ENCODE measurements at regions not wholly inside any gene's neighbourhood (a gene's known extent, or its start where the extent isn't known, plus 50 kb on each side); places are given as distances from the start of the nearest gene placed in this dataset.

GRCh38 chr5:121744577-121744976 lies 107.1 kb upstream of the FTMT start:
- H3K4me2 ChIP-seq (ENCODE audit: insufficient read depth, low read length): no peak overlapping the region
- intact Hi-C loops (cut with micrococcal nuclease): no loop called here
- H3K4me1 ChIP-seq (replicated peaks in 1 of 2; ENCODE audit: control insufficient read depth in 2 of 2, insufficient read depth in 2 of 2, low read length in 2 of 2): peaks cover 0 to 3% of the 10 kb centered on the region in 2 experiments; a peak in 1 of 5 replicates
- 0 out of 2 replicates have a peak overlapping the region, but pooled peaks have one; percentile 9 for H2AFZ ChIP-seq (ENCODE audit: low read depth, low read length)
- in situ Hi-C loops (cut with MboI): no loop called here
- FAIRE-seq (no peak), ATAC-seq (peak; percentile 80), DNase-seq (ENCODE audit: extremely low read depth in 1 of 4, low spot score in 3 of 4) (peak in 1 of 4 experiments; percentile 12)
- POLR2A ChIA-PET: no interaction called here
- no peak overlapping the region for H3K9ac ChIP-seq (ENCODE audit: insufficient read depth in 1 of 2, low read depth in 2 of 2, low read length in 2 of 2)
- H3K9me1 ChIP-seq (ENCODE audit: control insufficient read depth, insufficient read depth, low read length): no peaks in the 10 kb centered on the region
- TF ChIP-seq ZNF239 (CRISPR knock-in tag; IDR thresholded peaks at IDR 0.05): no peak
- TF ChIP-seq ZNF253 (CRISPR knock-in tag; conservative IDR thresholded peaks at IDR 0.05): no peak
- TF ChIP-seq IRF2 (CRISPR knock-in tag; IDR thresholded peaks at IDR 0.05): no peak
- no peak for TF ChIP-seq MTA3 (IDR thresholded peaks at IDR 0.05; ENCODE audit: borderline replicate concordance)
- no peak for TF ChIP-seq CHD2 (IDR thresholded peaks at IDR 0.05; ENCODE audit: low read depth, low read length)
- TF ChIP-seq NR1H2 (CRISPR knock-in tag; IDR thresholded peaks at IDR 0.05): no peak
- TF ChIP-seq HIVEP1 (CRISPR knock-in tag; IDR thresholded peaks at IDR 0.05): no peak
- TF ChIP-seq ZNF444 (CRISPR knock-in tag; IDR thresholded peaks at IDR 0.05): no peak
- TF ChIP-seq YY1 (IDR thresholded peaks at IDR 0.05; ENCODE audit: borderline replicate concordance in 1 of 3, control insufficient read depth in 1 of 3, extremely low read depth in 1 of 3, insufficient read depth in 3 of 3, insufficient read length in 1 of 3, insufficient replicate concordance in 2 of 3, low read depth in 1 of 3, low read length in 2 of 3): no peak
- TF ChIP-seq MAZ (CRISPR knock-in tag; conservative IDR thresholded peaks at IDR 0.05 in 1 of 2, IDR thresholded peaks at IDR 0.05 in 1 of 2): no peak
- no peak for TF ChIP-seq HNRNPUL1 (IDR thresholded peaks at IDR 0.05; ENCODE audit: low read length)
- no peak for TF ChIP-seq TARDBP (IDR thresholded peaks at IDR 0.05)
- no peak for TF ChIP-seq ZNF79 (CRISPR knock-in tag; IDR thresholded peaks at IDR 0.05; ENCODE audit: low read depth)
- no peak for TF ChIP-seq ZNF551 (CRISPR knock-in tag; IDR thresholded peaks at IDR 0.05)
- peak overlapping the region; percentile 70; the same call in 1 of the 3 replicates for H3K27ac ChIP-seq (ENCODE audit: extremely low read depth, low read depth, low read length)
- H3K36me3 ChIP-seq (ENCODE audit: control insufficient read depth, insufficient read depth, low read length): no peaks in the 10 kb centered on the region
- no TSS peak for BruUV-seq (replicated peaks)
- CTCF ChIA-PET (ENCODE audit: low intra/inter-chr PET ratio): no interaction called here
- H3K4me3 ChIP-seq: no peak overlapping the region
- no peaks in the 10 kb centered on the region for H4K20me1 ChIP-seq (replicated peaks; ENCODE audit: control insufficient read depth, insufficient read depth, low read length)
- no peaks in the 10 kb centered on the region for H3K27me3 ChIP-seq (ENCODE audit: control insufficient read depth in 2 of 2, insufficient read depth in 2 of 2, low read length in 2 of 2)
- H3K9me3 ChIP-seq (replicated peaks; ENCODE audit: control insufficient read depth, insufficient read depth, low read depth, low read length): no peaks in the 10 kb centered on the region; the same call in 1 of the 2 replicates
- H3K79me2 ChIP-seq (ENCODE audit: control insufficient read depth, insufficient read depth, low read length): no peaks in the 10 kb centered on the region

Data from K562 (cell line).